Adrenal gland (tissue), 5 donors: ENCODE measurements at regions not wholly inside any gene's neighbourhood (a gene's known extent, or its start where the extent isn't known, plus 50 kb on each side); places are given as distances from the start of the nearest gene placed in this dataset.

ENCODE experiments used
- CTCF ChIP-seq, 6 experiments: fragments of 450-650 bp in 4 of 6; fragments of 200-600 bp in 2 of 6; sonication (generic) in 1 of 6; IDR thresholded peaks; 1 replicate in 5 of 6; 2 replicates in 1 of 6; pipeline versions ENCODE4 v1.5.1 to v1.8.0; 2016 to 2021; ENCODE audit warnings: antibody characterized with exemption in 6 of 6, mild to moderate bottlenecking in 2 of 6, moderate library complexity in 1 of 6
- POLR2A ChIP-seq, 2 donors: fragments of 450-650 bp; IDR thresholded peaks; one replicate each; pipeline ENCODE4 v1.6.1; 2017; ENCODE audit warnings: antibody characterized with exemption in 2 of 2, mild to moderate bottlenecking in 2 of 2, moderate library complexity in 1 of 2
- donor health status: DM: no; HTN: no; CAD: no.

DNA sequence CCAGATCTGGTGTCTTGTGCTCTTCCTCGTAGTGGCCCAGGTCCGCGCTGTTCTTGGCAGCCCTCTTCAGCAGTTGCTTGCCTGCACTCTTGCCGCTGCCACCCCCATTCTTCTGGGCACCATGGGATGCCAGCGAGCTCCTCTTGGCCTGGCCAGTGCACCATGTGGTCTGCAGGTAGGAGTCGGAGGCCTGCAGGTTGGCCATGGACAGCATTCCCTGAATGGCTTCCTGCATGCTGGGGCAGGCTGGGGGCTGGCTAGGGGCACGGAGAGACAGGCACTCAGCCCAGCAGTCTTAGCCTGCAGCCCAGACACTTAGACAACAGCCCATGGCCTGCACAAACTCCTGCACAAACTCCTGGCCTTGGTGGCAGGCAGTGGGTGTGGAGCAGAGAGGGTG is 234.9 kb downstream of the TUBA3C start:
- TF ChIP-seq CTCF (IDR thresholded peaks at IDR 0.05): no peak
- no peak for TF ChIP-seq POLR2A (IDR thresholded peaks at IDR 0.05)
